ENCODE measurements at regions not wholly inside any gene's neighbourhood (a gene's known extent, or its start where the extent isn't known, plus 50 kb on each side); places are given as distances from the start of the nearest gene placed in this dataset.

GRCh38 chr2:225994748-225995405, 595.4 kb downstream of the NYAP2 start:
- DNase-seq (ENCODE audit: low read depth), result peak; percentile 60

- peak; percentile 13 for DNase-seq (ENCODE audit: low read depth)
These were observed 593.9 kb downstream of the NYAP2 start for GRCh38 chr2:225993430-225993829.

GRCh38 chr2:225989809-225990208, 590.3 kb downstream of the NYAP2 start:
- DNase-seq (ENCODE audit: low read depth), result no peak

- no peak for DNase-seq (ENCODE audit: low read depth)
These were observed 580.9 kb downstream of the NYAP2 start for GRCh38 chr2:225980372-225980771.

- DNase-seq (ENCODE audit: low read depth), result no peak
These were observed 571.9 kb downstream of the NYAP2 start for GRCh38 chr2:225971433-225971832.

GRCh38 chr2:225948903-225949302, 549.4 kb downstream of the NYAP2 start:
- DNase-seq (ENCODE audit: low read depth), result no peak

- no peak for DNase-seq (ENCODE audit: low read depth)
These were observed 539.5 kb downstream of the NYAP2 start for GRCh38 chr2:225938991-225939390.

GRCh38 chr2:225937625-225938187, 538.2 kb downstream of the NYAP2 start:
- no peak for DNase-seq (ENCODE audit: low read depth)

GRCh38 chr2:225932811-225933413, 533.4 kb downstream of the NYAP2 start:
- DNase-seq (ENCODE audit: low read depth), result no peak

- DNase-seq (ENCODE audit: low read depth), result peak; percentile 19
These were observed 531.2 kb downstream of the NYAP2 start for GRCh38 chr2:225930687-225931086.

- no peak for DNase-seq (ENCODE audit: low read depth)
These were observed 521.2 kb downstream of the NYAP2 start for GRCh38 chr2:225920621-225921220.

- no peak for DNase-seq (ENCODE audit: low read depth)
These were observed 517.2 kb downstream of the NYAP2 start for GRCh38 chr2:225916692-225917091.

- no peak for DNase-seq (ENCODE audit: low read depth)
These were observed 511.5 kb downstream of the NYAP2 start for GRCh38 chr2:225911019-225911418.

- DNase-seq (ENCODE audit: low read depth), result no peak
These were observed 495.6 kb downstream of the NYAP2 start for GRCh38 chr2:225895126-225895525.

- DNase-seq (ENCODE audit: low read depth), result peak; percentile 54
These were observed 494.9 kb downstream of the NYAP2 start for GRCh38 chr2:225894236-225894980.

GRCh38 chr2:225893151-225893550, 493.6 kb downstream of the NYAP2 start:
- DNase-seq (ENCODE audit: low read depth), result no peak

- DNase-seq (ENCODE audit: low read depth), result no peak
These were observed 492.3 kb downstream of the NYAP2 start for GRCh38 chr2:225891771-225892170.

GRCh38 chr2:225891013-225891412, 491.5 kb downstream of the NYAP2 start:
- DNase-seq (ENCODE audit: low read depth), result no peak

GRCh38 chr2:225889452-225889851, 489.9 kb downstream of the NYAP2 start:
- peak; percentile 33 for DNase-seq (ENCODE audit: low read depth)

- no peak for DNase-seq (ENCODE audit: low read depth)
These were observed 467.6 kb downstream of the NYAP2 start for GRCh38 chr2:225867071-225867470.

- DNase-seq (ENCODE audit: low read depth), result no peak
These were observed 466.0 kb downstream of the NYAP2 start for GRCh38 chr2:225865468-225865867.

- no peak for DNase-seq (ENCODE audit: low read depth)
These were observed 464.9 kb downstream of the NYAP2 start for GRCh38 chr2:225864394-225864793.

Data from Daoy (cell line).